Tibial artery (tissue), 4 donors: ENCODE measurements at regions not wholly inside any gene's neighbourhood (a gene's known extent, or its start where the extent isn't known, plus 50 kb on each side); places are given as distances from the start of the nearest gene placed in this dataset.

ENCODE experiments used
- DNase-seq, 2 donors: peaks; one replicate each; pipeline ENCODE4 v3.0.0-alpha.2; 2019
- H3K27ac ChIP-seq, 2 donors: fragments of 200-600 bp; sonication (generic) in 1 of 2; 1 replicate in 1 of 2; 2 replicates in 1 of 2; pipeline ENCODE4 v1.5.1; 2018 to 2019; ENCODE audit warnings: mild to moderate bottlenecking in 1 of 2
- H3K27me3 ChIP-seq, 2 donors: fragments of 200-600 bp; sonication (generic) in 1 of 2; one replicate each; pipeline versions ENCODE4 v1.5.1 to v1.6.0; 2016 to 2019
- H3K36me3 ChIP-seq, 3 donors: fragments of 200-600 bp; sonication (generic) in 2 of 3; one replicate each; pipeline ENCODE4 v1.5.1; 2016 to 2019; ENCODE audit warnings: mild to moderate bottlenecking in 2 of 3
- H3K4me1 ChIP-seq, 4 donors: fragments of 200-600 bp; sonication (generic) in 2 of 4; 1 replicate in 3 of 4; 2 replicates in 1 of 4; pipeline ENCODE4 v1.5.1; 2016 to 2019
- H3K4me3 ChIP-seq, 2 donors: fragments of 200-600 bp; sonication (generic) in 1 of 2; 1 replicate in 1 of 2; 2 replicates in 1 of 2; pipeline ENCODE4 v1.5.1; 2018 to 2019; ENCODE audit warnings: mild to moderate bottlenecking in 2 of 2
- H3K9me3 ChIP-seq, 3 donors: fragments of 200-600 bp; sonication (generic) in 1 of 3; one replicate each; pipeline ENCODE4 v1.5.1; 2016 to 2019
- intact Hi-C: fragments of 100-400 bp; cut with DNase I; formaldehyde crosslinking; loops from one replicate; pipeline ENCODE4 v1.15.0; 2023; ENCODE audit warnings: low total_unique reads
- TF ChIP-seq, protein P1 (sequence below), 2 experiments: fragments of 200-600 bp in 1 of 2; fragments of 450-650 bp in 1 of 2; IDR thresholded peaks; one replicate each; pipeline ENCODE4 v1.5.1; 2017 to 2019; ENCODE audit warnings: antibody characterized with exemption in 2 of 2, mild to moderate bottlenecking in 1 of 2, moderate library complexity in 1 of 2

DNA sequence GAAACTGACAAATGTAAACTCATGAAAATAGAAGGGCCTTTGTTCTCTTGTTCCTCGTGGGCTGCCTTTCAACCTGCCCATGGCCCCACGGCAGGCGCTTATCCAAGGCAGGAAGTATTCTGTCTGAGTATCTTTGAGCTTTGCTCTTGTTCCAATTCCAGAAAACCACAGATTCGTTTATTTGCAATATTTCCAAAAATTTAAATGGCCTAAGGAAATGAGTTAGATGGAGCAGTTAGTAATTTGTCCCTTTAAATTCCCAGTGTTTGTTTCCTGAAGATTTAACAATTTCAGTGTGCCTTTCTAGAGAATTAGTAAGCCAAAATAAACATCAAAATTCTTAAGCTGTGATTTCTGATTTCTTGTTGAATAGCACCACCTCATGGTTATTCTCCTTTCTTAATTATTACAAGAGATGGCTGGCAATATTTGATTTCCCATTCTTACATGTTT is 299.4 kb upstream of the RASA1 start:
- peak overlapping the region in 1 of 2 donors; percentile 23 for H3K27ac ChIP-seq
- no peak for DNase-seq
- H3K36me3 ChIP-seq, result no peaks in the 10 kb centered on the region
- H3K9me3 ChIP-seq, result no peaks in the 10 kb centered on the region
- intact Hi-C loops, result no loop called here
- H3K27me3 ChIP-seq, result no peaks in the 10 kb centered on the region
- peaks cover 0 to 6% (median 2%) of the 10 kb centered on the region in 4 donors for H3K4me1 ChIP-seq
- no peak overlapping the region for H3K4me3 ChIP-seq
- TF ChIP-seq, protein P1, sequence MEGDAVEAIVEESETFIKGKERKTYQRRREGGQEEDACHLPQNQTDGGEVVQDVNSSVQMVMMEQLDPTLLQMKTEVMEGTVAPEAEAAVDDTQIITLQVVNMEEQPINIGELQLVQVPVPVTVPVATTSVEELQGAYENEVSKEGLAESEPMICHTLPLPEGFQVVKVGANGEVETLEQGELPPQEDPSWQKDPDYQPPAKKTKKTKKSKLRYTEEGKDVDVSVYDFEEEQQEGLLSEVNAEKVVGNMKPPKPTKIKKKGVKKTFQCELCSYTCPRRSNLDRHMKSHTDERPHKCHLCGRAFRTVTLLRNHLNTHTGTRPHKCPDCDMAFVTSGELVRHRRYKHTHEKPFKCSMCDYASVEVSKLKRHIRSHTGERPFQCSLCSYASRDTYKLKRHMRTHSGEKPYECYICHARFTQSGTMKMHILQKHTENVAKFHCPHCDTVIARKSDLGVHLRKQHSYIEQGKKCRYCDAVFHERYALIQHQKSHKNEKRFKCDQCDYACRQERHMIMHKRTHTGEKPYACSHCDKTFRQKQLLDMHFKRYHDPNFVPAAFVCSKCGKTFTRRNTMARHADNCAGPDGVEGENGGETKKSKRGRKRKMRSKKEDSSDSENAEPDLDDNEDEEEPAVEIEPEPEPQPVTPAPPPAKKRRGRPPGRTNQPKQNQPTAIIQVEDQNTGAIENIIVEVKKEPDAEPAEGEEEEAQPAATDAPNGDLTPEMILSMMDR (IDR thresholded peaks at IDR 0.05), result peak; percentile 43 to 61

DNA sequence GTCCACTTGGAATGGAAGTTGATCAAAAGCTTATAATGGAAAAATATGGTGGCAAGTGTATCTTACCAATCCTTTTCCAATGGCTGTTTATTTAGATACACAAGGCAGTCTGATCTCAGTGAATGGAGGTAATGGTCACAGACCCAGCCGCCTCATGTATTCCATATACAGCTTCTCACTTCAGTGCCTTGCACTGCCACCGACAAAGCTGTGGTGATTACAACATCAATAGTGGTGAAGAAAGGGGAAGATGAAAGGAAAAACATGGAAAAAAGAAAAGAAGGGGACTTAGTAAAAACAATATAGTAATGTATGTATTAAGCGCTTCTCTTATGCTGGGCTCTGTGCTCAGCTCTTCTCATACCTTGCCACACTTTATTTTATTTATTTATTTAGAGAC is 297.3 kb upstream of the RASA1 start:
- Histone ChIP-seq H3K9me3 (no peaks in the 10 kb centered on the region), H3K4me1 (peaks cover 0 to 6% (median 2%) of the 10 kb centered on the region in 4 donors), H3K27me3 (no peaks in the 10 kb centered on the region), H3K36me3 (no peaks in the 10 kb centered on the region), H3K27ac (no peak overlapping the region), H3K4me3 (no peak overlapping the region)
- intact Hi-C loops, result no loop called here
- peak in 1 of 2 donors; percentile 21 for DNase-seq
- TF ChIP-seq, protein P1 (IDR thresholded peaks at IDR 0.05), result no peak

DNA sequence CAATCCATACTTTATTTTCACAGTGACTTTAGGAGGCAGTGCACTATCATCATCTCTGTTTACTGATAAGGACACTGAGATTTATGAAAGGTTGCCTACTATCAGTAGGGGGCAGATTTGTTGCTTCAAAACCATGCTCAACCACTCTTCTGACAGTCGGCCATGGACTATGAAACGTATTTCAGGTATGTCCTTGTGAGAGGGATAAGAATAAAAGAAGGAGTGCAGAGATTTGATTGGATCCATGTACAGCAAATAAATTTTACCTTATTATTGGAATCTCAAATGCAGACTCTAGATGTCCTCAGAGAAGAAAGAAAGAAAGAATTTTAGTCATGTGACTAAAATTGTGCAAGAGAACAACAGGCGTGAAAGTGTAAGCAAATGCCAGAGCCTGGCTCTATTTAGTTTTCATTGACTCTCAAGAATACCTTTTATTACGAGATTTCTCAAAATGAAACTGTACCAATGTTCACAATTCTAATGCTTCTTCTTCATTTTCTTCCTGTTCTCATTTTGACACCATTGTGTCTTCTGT is 296.6 kb upstream of the RASA1 start:
- no peak for DNase-seq
- H3K27me3 ChIP-seq, result no peaks in the 10 kb centered on the region
- H3K36me3 ChIP-seq, result no peaks in the 10 kb centered on the region
- TF ChIP-seq, protein P1 (IDR thresholded peaks at IDR 0.05), result no peak
- H3K9me3 ChIP-seq, result no peaks in the 10 kb centered on the region
- H3K27ac ChIP-seq, result no peak overlapping the region
- intact Hi-C loops, result no loop called here
- peaks cover 0 to 6% (median 2%) of the 10 kb centered on the region in 4 donors for H3K4me1 ChIP-seq
- H3K4me3 ChIP-seq, result no peak overlapping the region

DNA sequence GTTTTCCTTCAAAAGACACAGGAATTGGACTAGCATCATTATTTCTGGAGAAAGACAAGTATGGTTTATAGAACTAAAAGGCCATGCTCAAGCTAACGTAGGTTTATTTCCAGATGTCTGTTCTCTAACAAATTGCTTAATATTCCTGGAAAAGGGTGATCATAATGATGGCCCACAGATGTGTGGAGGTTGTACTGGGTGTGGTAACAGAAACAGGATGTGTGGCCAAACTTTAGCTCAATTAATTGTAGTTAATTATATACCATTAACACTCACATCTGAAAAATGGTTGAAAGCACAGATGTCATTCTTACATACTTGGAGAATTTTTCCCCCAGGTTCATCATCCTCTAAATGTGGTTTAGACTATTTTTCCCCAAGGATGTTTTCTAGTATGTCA is 292.7 kb upstream of the RASA1 start:
- intact Hi-C loops, result no loop called here
- H3K36me3 ChIP-seq, result no peaks in the 10 kb centered on the region
- TF ChIP-seq, protein P1 (IDR thresholded peaks at IDR 0.05), result no peak
- no peaks in the 10 kb centered on the region for H3K27me3 ChIP-seq
- H3K4me1 ChIP-seq, result peaks cover 0 to 6% (median 0%) of the 10 kb centered on the region in 4 donors
- no peak overlapping the region for H3K4me3 ChIP-seq
- H3K9me3 ChIP-seq, result no peaks in the 10 kb centered on the region
- no peak overlapping the region for H3K27ac ChIP-seq
- DNase-seq, result no peak

DNA sequence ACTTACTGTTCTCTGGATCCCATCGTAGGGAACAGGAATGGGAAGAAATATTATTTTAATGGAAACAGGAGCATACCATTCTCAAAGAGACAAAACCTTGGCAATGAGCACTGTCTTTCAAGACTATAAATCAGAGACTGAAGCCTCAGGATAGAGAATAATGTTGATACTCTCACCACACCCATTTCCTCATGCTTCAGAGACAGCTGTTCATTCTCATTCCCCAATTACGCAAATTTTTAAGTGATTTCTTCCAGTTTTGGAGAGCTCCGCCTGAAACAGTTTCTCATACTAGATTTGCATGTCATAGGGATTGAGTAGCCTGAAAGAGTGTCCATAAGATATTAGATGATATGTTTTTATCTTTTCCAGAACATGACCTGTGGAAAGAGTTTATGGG is 290.5 kb upstream of the RASA1 start:
- no peak overlapping the region for H3K27ac ChIP-seq
- H3K9me3 ChIP-seq, result no peaks in the 10 kb centered on the region
- intact Hi-C loops, result no loop called here
- H3K4me1 ChIP-seq, result peaks cover 0 to 6% (median 0%) of the 10 kb centered on the region in 4 donors
- DNase-seq, result no peak
- no peaks in the 10 kb centered on the region for H3K27me3 ChIP-seq
- TF ChIP-seq, protein P1 (IDR thresholded peaks at IDR 0.05), result no peak
- no peaks in the 10 kb centered on the region for H3K36me3 ChIP-seq
- no peak overlapping the region for H3K4me3 ChIP-seq

DNA sequence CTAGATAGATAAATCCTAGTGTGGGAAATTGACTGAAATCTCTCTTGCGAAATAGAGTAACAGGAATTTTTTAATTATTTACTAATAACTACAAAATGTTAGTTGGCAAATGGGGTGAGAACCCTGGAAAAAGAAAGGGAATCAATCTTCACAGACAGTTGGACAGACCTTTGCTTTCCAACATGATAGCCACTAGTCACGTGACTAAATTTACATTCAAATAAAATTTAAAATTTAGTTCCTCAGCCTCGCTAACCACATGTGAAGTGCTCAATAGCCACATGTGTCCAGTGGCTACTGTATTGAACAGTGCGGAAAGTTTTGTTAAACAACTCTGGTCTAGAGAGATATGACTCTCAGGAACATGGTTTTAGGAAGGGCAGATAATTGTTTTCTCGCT is 289.9 kb upstream of the RASA1 start:
- intact Hi-C loops, result no loop called here
- H3K36me3 ChIP-seq, result no peaks in the 10 kb centered on the region

More for the DNA sequence above, 289.9 kb upstream of the RASA1 start:
- Histone ChIP-seq H3K27me3 (no peaks in the 10 kb centered on the region), H3K4me1 (peaks cover 0 to 6% (median 0%) of the 10 kb centered on the region in 4 donors), H3K27ac (no peak overlapping the region), H3K9me3 (no peaks in the 10 kb centered on the region), H3K4me3 (no peak overlapping the region)
- TF ChIP-seq, protein P1 (IDR thresholded peaks at IDR 0.05), result no peak
- no peak for DNase-seq
